HUES6 (cell line): ENCODE measurements at regions not wholly inside any gene's neighbourhood (a gene's known extent, or its start where the extent isn't known, plus 50 kb on each side); places are given as distances from the start of the nearest gene placed in this dataset.
"Not testable (repeated sequence)": the region's sequence is repeated elsewhere in the genome, so short reads cannot be mapped to it uniquely, and the experiment has no call there.

Experiments used
- H3K27ac ChIP-seq: 2 replicates; pipeline ENCODE4 v1.7.0; 2013; ENCODE audit warnings: low read depth, mild to moderate bottlenecking, low read length, inconsistent platforms
- H3K27me3 ChIP-seq: 2 replicates; pipeline ENCODE4 v1.6.1; 2013; ENCODE audit warnings: low read length; ENCODE audit not compliant: control insufficient read depth, insufficient read depth
- H3K36me3 ChIP-seq: 2 replicates; pipeline ENCODE4 v1.6.1; 2013; ENCODE audit warnings: low read length; ENCODE audit not compliant: control insufficient read depth, insufficient read depth
- H3K4me1 ChIP-seq: 2 replicates; pipeline ENCODE4 v1.6.1; 2013; ENCODE audit warnings: low read length; ENCODE audit not compliant: control insufficient read depth, insufficient read depth
- H3K4me3 ChIP-seq: 2 replicates; pipeline ENCODE4 v1.5.1; 2013; ENCODE audit warnings: low read depth, low read length
- H3K9ac ChIP-seq: one replicate; pipeline ENCODE4 v1.6.1; 2013; ENCODE audit warnings: mild to moderate bottlenecking, low read length
- H3K9me3 ChIP-seq: 2 replicates; pipeline ENCODE4 v1.6.1; 2013; ENCODE audit warnings: low read depth, low read length; ENCODE audit not compliant: control insufficient read depth, insufficient read depth

- H3K4me3 ChIP-seq, result no peak overlapping the region
- no peaks in the 10 kb centered on the region for H3K4me1 ChIP-seq
- peaks cover 8% of the 10 kb centered on the region; the same call in 1 of the 2 replicates for H3K9me3 ChIP-seq
- no peaks in the 10 kb centered on the region for H3K27me3 ChIP-seq
- no peak overlapping the region for H3K27ac ChIP-seq
- no peaks in the 10 kb centered on the region for H3K36me3 ChIP-seq
- no peak overlapping the region for H3K9ac ChIP-seq
Measured at GRCh38 chr2:208807756-208808155, 401.2 kb downstream of the PTH2R start.

DNA sequence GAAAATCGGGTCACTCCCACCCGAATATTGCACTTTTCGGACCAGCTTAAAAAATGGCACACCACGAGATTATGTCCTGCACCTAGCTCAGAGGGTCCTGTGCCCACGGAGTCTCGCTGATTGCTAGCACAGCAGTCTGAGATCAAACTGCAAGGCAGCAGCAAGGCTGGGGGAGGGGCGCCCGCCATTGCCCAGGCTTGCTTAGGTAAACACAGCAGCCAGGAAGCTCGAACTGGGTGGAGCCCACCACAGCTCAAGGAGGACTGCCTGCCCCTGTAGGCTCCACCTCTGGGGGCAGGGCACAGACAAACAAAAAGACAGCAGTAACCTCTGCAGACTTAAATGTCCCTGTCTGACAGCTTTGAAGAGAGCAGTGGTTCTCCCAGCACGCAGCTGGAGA, 405.3 kb downstream of the PTH2R start:
- H3K4me3 ChIP-seq, H3K27ac ChIP-seq, H3K9ac ChIP-seq, H3K27me3 ChIP-seq, H3K36me3 ChIP-seq, H3K9me3 ChIP-seq, H3K4me1 ChIP-seq: not testable (repeated sequence)

- H3K27me3 ChIP-seq, result no peaks in the 10 kb centered on the region
- no peak overlapping the region for H3K9ac ChIP-seq
- peaks cover 6% of the 10 kb centered on the region; the same call in 1 of the 2 replicates for H3K4me1 ChIP-seq
- no peak overlapping the region for H3K4me3 ChIP-seq
- no peaks in the 10 kb centered on the region for H3K36me3 ChIP-seq
- H3K27ac ChIP-seq, result no peak overlapping the region
- H3K9me3 ChIP-seq, result no peaks in the 10 kb centered on the region
Measured at GRCh38 chr2:208819190-208819589, 412.6 kb downstream of the PTH2R start.

- Histone ChIP-seq H3K9ac (no peak overlapping the region), H3K4me1 (peaks cover 6% of the 10 kb centered on the region; the same call in 1 of the 2 replicates), H3K27me3 (no peaks in the 10 kb centered on the region), H3K27ac (no peak overlapping the region), H3K9me3 (no peaks in the 10 kb centered on the region), H3K4me3 (no peak overlapping the region), H3K36me3 (no peaks in the 10 kb centered on the region)
Measured at GRCh38 chr2:208820014-208820688, 413.6 kb downstream of the PTH2R start.

- no peak overlapping the region for H3K9ac ChIP-seq
- H3K27me3 ChIP-seq, result no peaks in the 10 kb centered on the region
- no peaks in the 10 kb centered on the region for H3K36me3 ChIP-seq
- no peak overlapping the region for H3K4me3 ChIP-seq
- H3K9me3 ChIP-seq, result peaks cover 10% of the 10 kb centered on the region; the same call in 1 of the 2 replicates
- H3K27ac ChIP-seq, result no peak overlapping the region
- no peaks in the 10 kb centered on the region for H3K4me1 ChIP-seq
Measured at GRCh38 chr2:208827109-208827508, 420.5 kb downstream of the PTH2R start.

GRCh38 chr2:208827549-208828221, 421.1 kb downstream of the PTH2R start:
- H3K4me3 ChIP-seq, result no peak overlapping the region
- H3K4me1 ChIP-seq, result no peaks in the 10 kb centered on the region
- H3K27me3 ChIP-seq, result no peaks in the 10 kb centered on the region
- H3K27ac ChIP-seq, result no peak overlapping the region
- H3K9ac ChIP-seq, result no peak overlapping the region
- no peaks in the 10 kb centered on the region for H3K36me3 ChIP-seq
- H3K9me3 ChIP-seq, result peaks cover 14% of the 10 kb centered on the region

- Histone ChIP-seq H3K4me1 (no peaks in the 10 kb centered on the region), H3K4me3 (no peak overlapping the region), H3K9ac (no peak overlapping the region), H3K27me3 (no peaks in the 10 kb centered on the region), H3K9me3 (peaks cover 14% of the 10 kb centered on the region), H3K36me3 (no peaks in the 10 kb centered on the region), H3K27ac (no peak overlapping the region)
Measured at GRCh38 chr2:208830203-208830602, 423.6 kb downstream of the PTH2R start.

DNA sequence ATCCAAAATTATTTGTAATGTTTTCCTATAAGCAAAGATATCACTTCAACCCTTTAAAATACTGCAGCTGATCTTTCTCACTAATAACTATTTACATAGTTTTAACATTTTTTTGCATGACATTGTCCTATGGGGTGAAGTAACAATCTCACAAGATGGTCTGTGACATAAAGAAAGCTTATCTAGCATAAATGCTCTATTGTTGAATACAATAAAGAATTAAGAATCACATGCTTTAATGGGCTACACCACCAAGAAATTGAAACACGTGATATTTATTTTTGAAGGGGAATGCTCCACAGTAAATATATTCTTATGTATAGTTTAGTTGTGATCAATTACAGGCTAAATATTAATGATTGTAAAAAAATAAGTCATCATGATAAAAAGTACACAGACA, 441.1 kb downstream of the PTH2R start:
- H3K4me1 ChIP-seq, result no peaks in the 10 kb centered on the region
- H3K9ac ChIP-seq, result no peak overlapping the region
- no peak overlapping the region for H3K4me3 ChIP-seq
- H3K27ac ChIP-seq, result no peak overlapping the region
- no peaks in the 10 kb centered on the region for H3K36me3 ChIP-seq
- H3K9me3 ChIP-seq, result peaks cover 22% of the 10 kb centered on the region
- no peaks in the 10 kb centered on the region for H3K27me3 ChIP-seq

DNA sequence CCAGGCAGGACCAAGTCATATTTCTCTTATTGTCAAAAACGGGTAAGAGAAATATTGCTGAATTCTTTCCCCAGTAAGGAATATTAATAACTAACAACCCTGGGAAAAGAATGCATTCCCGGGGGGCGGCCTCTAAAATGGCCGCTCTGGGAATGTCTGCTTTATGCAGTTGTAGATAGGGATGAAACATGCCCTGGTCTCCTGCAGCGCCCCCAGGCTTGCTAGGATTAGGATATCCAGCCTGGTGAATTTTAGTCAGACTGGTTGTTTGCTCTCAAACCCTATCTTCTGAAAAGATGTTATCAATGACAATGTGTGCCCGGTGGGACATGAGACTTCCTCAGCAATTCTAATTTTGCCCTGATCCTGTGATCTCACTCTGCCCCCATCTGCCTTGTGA, 448.1 kb downstream of the PTH2R start:
- Histone ChIP-seq H3K36me3 (no peaks in the 10 kb centered on the region), H3K27ac (no peak overlapping the region), H3K27me3 (no peaks in the 10 kb centered on the region), H3K4me3 (no peak overlapping the region), H3K4me1 (no peaks in the 10 kb centered on the region), H3K9ac (no peak overlapping the region), H3K9me3 (peaks cover 36% of the 10 kb centered on the region)

- no peaks in the 10 kb centered on the region for H3K4me1 ChIP-seq
- no peaks in the 10 kb centered on the region for H3K27me3 ChIP-seq
- no peaks in the 10 kb centered on the region for H3K36me3 ChIP-seq
- H3K4me3 ChIP-seq, result no peak overlapping the region
- H3K27ac ChIP-seq, result no peak overlapping the region
- no peaks in the 10 kb centered on the region for H3K9me3 ChIP-seq
- no peak overlapping the region for H3K9ac ChIP-seq
Measured at GRCh38 chr2:208867374-208867773, 460.8 kb downstream of the PTH2R start.

DNA sequence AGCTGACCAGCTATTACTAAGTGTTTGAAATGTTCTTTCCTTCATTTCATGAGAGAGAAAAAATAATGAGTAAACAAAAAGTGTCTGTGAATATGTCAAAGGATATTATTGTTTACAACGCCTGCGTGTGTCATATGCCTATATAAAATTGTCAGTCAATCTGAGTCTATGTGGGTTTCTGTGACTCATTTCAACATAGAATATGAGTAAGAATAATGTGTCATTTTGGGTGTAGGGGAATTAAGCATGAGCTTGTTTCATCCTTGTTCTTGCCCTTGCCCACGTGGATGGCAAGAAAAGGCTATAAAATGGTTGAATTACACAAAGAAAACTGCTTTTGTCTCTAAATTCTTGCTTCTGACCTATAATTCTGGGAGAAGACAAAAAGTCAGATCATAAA, 466.0 kb downstream of the PTH2R start:
- Histone ChIP-seq H3K27ac (no peak overlapping the region), H3K4me1 (no peaks in the 10 kb centered on the region), H3K9me3 (peaks cover under 1% of the 10 kb centered on the region; the same call in 1 of the 2 replicates), H3K27me3 (no peaks in the 10 kb centered on the region), H3K36me3 (no peaks in the 10 kb centered on the region), H3K4me3 (no peak overlapping the region), H3K9ac (no peak overlapping the region)
